Neural progenitor cell (in vitro differentiated cells): ENCODE measurements at regions not wholly inside any gene's neighbourhood (a gene's known extent, or its start where the extent isn't known, plus 50 kb on each side); places are given as distances from the start of the nearest gene placed in this dataset.

Experiments used
- DNase-seq: peaks from one replicate; pipeline ENCODE4 v3.0.0-alpha.2; 2016; ENCODE audit warnings: low spot score
- H2AFZ ChIP-seq: fragments of 200-600 bp; sonication (generic); replicated peaks from 2 replicates; pipeline ENCODE4 v1.6.1; 2016; ENCODE audit warnings: antibody characterized with exemption
- H3F3A ChIP-seq: fragments of 200-600 bp; sonication (generic); 2 replicates; pipeline ENCODE4 v1.6.1; 2016; ENCODE audit warnings: antibody characterized with exemption, low read depth
- H3K27ac ChIP-seq: fragments of 200-600 bp; sonication (generic); 2 replicates; pipeline ENCODE4 v1.5.1; 2016; ENCODE audit warnings: mild to moderate bottlenecking
- H3K27me3 ChIP-seq: fragments of 200-600 bp; sonication (generic); 2 replicates; pipeline ENCODE4 v1.6.1; 2016; ENCODE audit warnings: mild to moderate bottlenecking, moderate library complexity
- H3K36me3 ChIP-seq: fragments of 200-600 bp; sonication (generic); 2 replicates; pipeline ENCODE4 v1.5.1; 2016
- H3K4me1 ChIP-seq: fragments of 200-600 bp; sonication (generic); 2 replicates; pipeline ENCODE4 v1.6.1; 2016; ENCODE audit warnings: mixed run types
- H3K4me2 ChIP-seq: fragments of 200-600 bp; sonication (generic); 2 replicates; pipeline ENCODE4 v1.6.1; 2016
- H3K4me3 ChIP-seq: fragments of 200-600 bp; sonication (generic); 2 replicates; pipeline ENCODE4 v1.5.1; 2016
- H3K79me2 ChIP-seq: fragments of 200-600 bp; sonication (generic); 2 replicates; pipeline ENCODE4 v1.6.1; 2016; ENCODE audit warnings: low read depth
- H3K9ac ChIP-seq: fragments of 200-600 bp; sonication (generic); 2 replicates; pipeline ENCODE4 v1.6.1; 2016
- H3K9me3 ChIP-seq: fragments of 200-600 bp; sonication (generic); 2 replicates; pipeline ENCODE4 v1.5.1; 2016; ENCODE audit warnings: low read depth
- H4K20me1 ChIP-seq: fragments of 200-600 bp; sonication (generic); 2 replicates; pipeline ENCODE4 v1.6.1; 2016; ENCODE audit warnings: low read depth
- H3K27ac Mint-ChIP-seq: 3 replicates; pipeline ENCODE4 v1.8.0; 2021; ENCODE audit warnings: mixed read lengths
- H3K27me3 Mint-ChIP-seq: 2 replicates; pipeline ENCODE4 v1.8.0; 2022; ENCODE audit warnings: low read depth, mild to moderate bottlenecking, inconsistent platforms, moderate library complexity, mixed read lengths; ENCODE audit not compliant: insufficient read depth
- H3K36me3 Mint-ChIP-seq: 3 replicates; pipeline ENCODE4 v1.8.0; 2021; ENCODE audit warnings: mixed read lengths
- H3K4me1 Mint-ChIP-seq: 3 replicates; pipeline ENCODE4 v1.8.0; 2021; ENCODE audit warnings: mixed read lengths
- H3K4me3 Mint-ChIP-seq: 3 replicates; pipeline ENCODE4 v1.8.0; 2021; ENCODE audit warnings: mild to moderate bottlenecking, moderate library complexity, mixed read lengths
- H3K9me3 Mint-ChIP-seq: 3 replicates; pipeline ENCODE4 v1.8.0; 2020; ENCODE audit warnings: mixed read lengths
- EZH2 ChIP-seq: fragments of 200-600 bp; sonication (generic); IDR thresholded peaks from 2 replicates; pipeline ENCODE4 v1.6.1; 2017; ENCODE audit warnings: antibody characterized with exemption, mild to moderate bottlenecking, moderate library complexity
- EZH2phosphoT487 ChIP-seq: fragments of 200-600 bp; sonication (generic); IDR thresholded peaks from 2 replicates; pipeline ENCODE4 v1.6.1; 2017; ENCODE audit warnings: antibody characterized with exemption
- TF ChIP-seq, protein P1 (sequence below): fragments of 200-600 bp; sonication (generic); IDR thresholded peaks from 2 replicates; pipeline ENCODE4 v1.5.1; 2017; ENCODE audit warnings: antibody characterized with exemption, mild to moderate bottlenecking

DNA sequence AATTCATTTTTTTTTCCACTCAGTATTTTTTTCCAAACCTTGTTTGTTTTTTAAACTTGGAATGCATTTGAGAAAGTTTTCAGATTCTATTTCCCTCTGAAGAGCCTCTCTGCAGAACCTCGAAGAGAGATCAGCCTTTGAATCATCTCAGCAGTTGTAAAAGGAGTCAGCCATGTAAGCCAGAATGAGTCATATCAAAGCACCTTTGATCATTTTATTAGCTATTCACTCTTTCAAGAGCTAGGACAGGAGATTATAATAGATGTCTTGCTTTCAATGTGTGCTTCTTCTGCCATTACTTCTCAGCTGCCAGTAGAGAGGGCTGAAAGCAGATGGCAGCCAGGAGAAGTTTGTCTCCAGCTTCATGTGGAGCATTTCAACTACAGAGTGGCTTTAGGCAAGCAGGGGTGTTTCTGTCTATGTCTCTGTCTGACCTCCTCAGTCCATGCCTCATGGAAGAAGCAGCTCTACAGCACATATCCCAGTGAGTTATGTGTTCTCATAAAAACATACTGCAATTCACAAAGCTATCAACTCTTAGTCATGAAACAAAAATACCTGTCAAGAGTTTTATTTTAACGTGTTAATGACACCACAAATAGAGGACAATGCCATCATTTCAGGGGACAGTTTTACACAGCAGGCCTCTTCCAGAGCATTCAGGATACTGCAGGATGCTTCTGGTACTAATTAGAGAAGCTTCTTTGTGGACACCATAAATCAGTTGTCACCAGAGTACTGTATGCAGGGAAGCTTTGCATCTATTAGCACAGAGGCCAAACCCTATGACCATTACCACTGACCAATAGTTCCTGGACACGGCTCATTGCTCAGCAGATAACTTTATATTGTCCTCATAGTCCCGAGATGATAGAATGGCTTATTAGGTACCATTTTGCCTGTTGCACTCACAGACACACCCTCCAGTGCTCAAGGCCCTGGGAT is 94.3 kb downstream of the NHLRC3 start:
- Histone ChIP-seq H2AFZ (no peak overlapping the region), H3K79me2 (no peaks in the 10 kb centered on the region), H3K4me1 (peaks cover 51% of the 10 kb centered on the region), H4K20me1 (no peaks in the 10 kb centered on the region), H3K36me3 (no peaks in the 10 kb centered on the region), H3F3A (peaks cover 33% of the 10 kb centered on the region), H3K27ac (no peak overlapping the region), H3K4me2 (no peak overlapping the region), H3K9me3 (no peaks in the 10 kb centered on the region), H3K9ac (no peak overlapping the region), H3K27me3 (no peaks in the 10 kb centered on the region), H3K4me3 (no peak overlapping the region)
- Mint-ChIP-seq H3K4me1 (peaks cover 32% of the 10 kb centered on the region), H3K36me3 (no peaks in the 10 kb centered on the region), H3K27ac (no peak overlapping the region), H3K4me3 (no peak overlapping the region), H3K9me3 (peaks cover 9% of the 10 kb centered on the region), H3K27me3 (no peaks in the 10 kb centered on the region)
- TF ChIP-seq, protein P1, sequence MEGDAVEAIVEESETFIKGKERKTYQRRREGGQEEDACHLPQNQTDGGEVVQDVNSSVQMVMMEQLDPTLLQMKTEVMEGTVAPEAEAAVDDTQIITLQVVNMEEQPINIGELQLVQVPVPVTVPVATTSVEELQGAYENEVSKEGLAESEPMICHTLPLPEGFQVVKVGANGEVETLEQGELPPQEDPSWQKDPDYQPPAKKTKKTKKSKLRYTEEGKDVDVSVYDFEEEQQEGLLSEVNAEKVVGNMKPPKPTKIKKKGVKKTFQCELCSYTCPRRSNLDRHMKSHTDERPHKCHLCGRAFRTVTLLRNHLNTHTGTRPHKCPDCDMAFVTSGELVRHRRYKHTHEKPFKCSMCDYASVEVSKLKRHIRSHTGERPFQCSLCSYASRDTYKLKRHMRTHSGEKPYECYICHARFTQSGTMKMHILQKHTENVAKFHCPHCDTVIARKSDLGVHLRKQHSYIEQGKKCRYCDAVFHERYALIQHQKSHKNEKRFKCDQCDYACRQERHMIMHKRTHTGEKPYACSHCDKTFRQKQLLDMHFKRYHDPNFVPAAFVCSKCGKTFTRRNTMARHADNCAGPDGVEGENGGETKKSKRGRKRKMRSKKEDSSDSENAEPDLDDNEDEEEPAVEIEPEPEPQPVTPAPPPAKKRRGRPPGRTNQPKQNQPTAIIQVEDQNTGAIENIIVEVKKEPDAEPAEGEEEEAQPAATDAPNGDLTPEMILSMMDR, result no peak
- TF ChIP-seq EZH2 (no peak), EZH2phosphoT487 (no peak)
- DNase-seq, result no peak

DNA sequence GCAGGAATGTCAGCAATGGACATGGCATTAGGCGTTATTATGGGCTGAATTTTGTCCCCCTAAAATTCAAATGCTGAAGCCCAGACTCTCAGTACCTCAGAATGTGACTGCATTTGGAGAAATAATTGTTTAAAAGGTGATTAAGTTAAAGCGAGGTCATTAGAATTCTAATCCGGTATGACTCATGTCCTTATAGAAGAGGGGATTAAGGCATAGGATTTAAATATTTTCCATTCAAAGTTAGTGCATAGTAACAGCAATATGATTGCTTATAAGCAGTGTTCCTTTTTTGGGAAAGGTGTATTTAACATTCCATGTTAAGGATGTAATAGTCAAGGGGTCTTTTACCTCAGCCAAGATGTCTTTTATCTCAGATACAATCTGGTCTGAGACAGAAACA is 95.5 kb downstream of the NHLRC3 start:
- Histone ChIP-seq H3K27me3 (no peaks in the 10 kb centered on the region), H3K9ac (no peak overlapping the region)

DNA sequence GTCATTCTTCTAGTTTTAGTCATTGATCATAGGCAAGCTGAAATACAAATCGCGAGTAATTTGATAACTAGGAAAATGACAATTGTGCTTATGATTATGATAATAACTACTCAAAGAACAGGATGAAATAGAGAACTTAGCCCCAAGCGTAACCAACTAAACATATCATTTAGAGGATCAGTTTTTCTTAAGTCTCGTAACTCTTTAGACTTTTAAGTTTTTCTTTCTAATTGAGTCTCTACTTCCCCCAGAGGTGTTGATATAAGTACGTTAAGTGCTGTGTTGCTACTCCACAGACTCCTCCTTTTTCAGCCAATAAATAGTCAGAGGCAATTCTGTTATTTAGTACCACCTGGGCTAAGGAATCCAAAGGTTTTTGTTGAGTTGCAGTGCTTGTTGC is 96.3 kb downstream of the NHLRC3 start:
- H3F3A ChIP-seq, result peaks cover 23% of the 10 kb centered on the region
- no peak overlapping the region for H3K9ac ChIP-seq
- no peak overlapping the region for H3K4me3 ChIP-seq
- Mint-ChIP-seq H3K27ac (no peak overlapping the region), H3K36me3 (no peaks in the 10 kb centered on the region), H3K4me3 (no peak overlapping the region), H3K4me1 (peaks cover 31% of the 10 kb centered on the region), H3K27me3 (no peaks in the 10 kb centered on the region), H3K9me3 (peaks cover 5% of the 10 kb centered on the region)
- H3K9me3 ChIP-seq, result no peaks in the 10 kb centered on the region
- no peaks in the 10 kb centered on the region for H3K79me2 ChIP-seq
- no peaks in the 10 kb centered on the region for H3K36me3 ChIP-seq
- no peak overlapping the region for H2AFZ ChIP-seq
- H4K20me1 ChIP-seq, result no peaks in the 10 kb centered on the region
- H3K4me2 ChIP-seq, result no peak overlapping the region
- no peak for DNase-seq
- no peak for TF ChIP-seq EZH2phosphoT487
- TF ChIP-seq, protein P1, result no peak
- TF ChIP-seq EZH2, result no peak
- H3K4me1 ChIP-seq, result peaks cover 31% of the 10 kb centered on the region
- no peaks in the 10 kb centered on the region for H3K27me3 ChIP-seq
- H3K27ac ChIP-seq, result no peak overlapping the region

More for the DNA sequence above, 95.5 kb downstream of the NHLRC3 start:
- H3K9me3 ChIP-seq, result no peaks in the 10 kb centered on the region
- Mint-ChIP-seq H3K4me1 (peaks cover 32% of the 10 kb centered on the region), H3K27me3 (no peaks in the 10 kb centered on the region), H3K4me3 (no peak overlapping the region), H3K36me3 (no peaks in the 10 kb centered on the region), H3K27ac (no peak overlapping the region), H3K9me3 (peaks cover 9% of the 10 kb centered on the region)
- no peak overlapping the region for H3K27ac ChIP-seq
- no peaks in the 10 kb centered on the region for H4K20me1 ChIP-seq
- TF ChIP-seq EZH2 (no peak), EZH2phosphoT487 (no peak)
- TF ChIP-seq, protein P1, result no peak
- H2AFZ ChIP-seq, result no peak overlapping the region
- DNase-seq, result no peak
- no peak overlapping the region for H3K4me2 ChIP-seq
- peaks cover 39% of the 10 kb centered on the region for H3K4me1 ChIP-seq
- no peak overlapping the region for H3K4me3 ChIP-seq
- peaks cover 31% of the 10 kb centered on the region for H3F3A ChIP-seq
- H3K79me2 ChIP-seq, result no peaks in the 10 kb centered on the region
- no peaks in the 10 kb centered on the region for H3K36me3 ChIP-seq
